ENCODE measurements at regions not wholly inside any gene's neighbourhood (a gene's known extent, or its start where the extent isn't known, plus 50 kb on each side); places are given as distances from the start of the nearest gene placed in this dataset.

- TF ChIP-seq CTCF (IDR thresholded peaks at IDR 0.05), result no peak
- no peak for TF ChIP-seq POLR2A (IDR thresholded peaks at IDR 0.05)
Observed at GRCh38 chr16:74153773-74154172, 142.8 kb upstream of the PSMD7 start.

Data from right lobe of liver (tissue), 4 donors.